ENCODE measurements at regions not wholly inside any gene's neighbourhood (a gene's known extent, or its start where the extent isn't known, plus 50 kb on each side); places are given as distances from the start of the nearest gene placed in this dataset.
A peak's percentile ranks its signal among the peaks of the same experiment; 100 is the strongest.

DNA sequence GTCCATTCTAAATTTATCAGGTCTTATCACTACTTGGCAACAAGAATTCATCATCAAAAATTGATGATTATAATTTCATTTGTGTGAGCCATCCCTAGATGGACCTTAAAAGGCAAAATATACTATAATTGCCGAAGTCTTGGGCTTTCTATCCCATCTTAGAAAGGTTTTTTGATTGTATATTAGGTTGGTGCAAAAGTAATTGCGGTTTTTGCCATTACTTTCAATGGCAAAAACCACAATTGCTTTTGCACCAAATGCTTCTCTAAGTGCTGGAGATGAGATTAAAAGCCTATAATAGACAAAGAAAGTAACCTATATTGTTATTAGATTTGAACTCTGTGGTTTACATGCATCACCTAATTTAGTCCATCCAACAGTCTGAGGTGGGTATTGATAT is 612.9 kb downstream of the ZNF385D start:
- DNase-seq: no peak

DNA sequence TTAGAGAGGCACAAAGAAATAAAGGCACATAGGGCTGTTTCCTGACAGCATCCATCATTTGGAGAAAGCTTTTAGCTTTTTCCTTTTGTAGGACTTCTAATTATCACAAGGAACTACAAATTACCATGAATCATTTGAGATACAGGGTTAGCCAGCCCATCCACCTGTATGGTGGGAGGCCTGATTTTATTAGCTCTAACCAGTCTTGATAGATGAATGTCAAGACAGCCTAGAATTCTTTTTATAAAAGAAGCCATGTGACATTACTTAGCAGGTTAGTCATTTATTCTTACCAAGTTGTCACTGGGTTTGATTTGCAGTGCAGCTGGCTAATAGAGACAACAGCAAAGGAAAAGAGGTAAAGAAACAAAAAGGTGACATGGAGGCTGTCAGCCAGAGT is 618.1 kb downstream of the ZNF385D start:
- DNase-seq: no peak

DNA sequence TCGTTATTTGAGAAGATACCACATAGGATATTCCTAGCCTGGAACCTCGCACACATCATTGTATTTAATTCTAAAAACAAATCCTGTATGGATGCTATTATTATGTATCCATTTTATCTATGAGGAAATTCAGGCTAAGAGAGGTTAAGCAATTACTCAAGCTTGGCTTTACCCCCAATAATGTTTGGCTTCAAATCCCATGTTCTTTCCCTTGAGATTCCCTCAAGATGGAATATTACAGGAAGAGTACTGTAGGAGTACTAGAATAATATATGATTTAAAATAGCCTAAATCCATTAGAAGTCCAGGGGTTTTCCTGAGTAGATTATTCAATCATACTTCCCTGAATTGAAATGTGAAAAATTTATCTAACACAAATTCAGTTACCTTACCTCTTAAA is 630.2 kb downstream of the ZNF385D start:
- no peak for DNase-seq

- no peak for DNase-seq
Measured at GRCh38 chr3:21117370-21117769, 633.6 kb downstream of the ZNF385D start.

DNA sequence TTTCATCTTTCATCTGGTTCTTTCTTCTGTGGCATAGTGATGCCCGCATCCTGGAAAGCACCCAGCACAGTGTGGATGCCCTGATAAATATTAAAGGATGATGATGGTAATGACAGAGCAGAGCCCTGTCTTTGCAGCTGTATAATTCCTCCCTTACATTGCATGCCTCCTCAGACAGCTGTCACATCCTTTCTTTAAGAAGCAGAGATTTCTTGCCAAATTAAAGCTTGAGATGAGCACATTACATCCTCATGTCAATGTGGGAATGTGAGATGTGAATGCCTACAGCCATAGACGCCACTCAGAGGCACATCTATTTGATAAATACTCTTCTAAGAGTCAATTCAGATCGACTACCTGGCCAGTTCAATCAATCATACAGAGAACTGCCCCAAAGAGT is 642.0 kb downstream of the ZNF385D start:
- DNase-seq: no peak

DNA sequence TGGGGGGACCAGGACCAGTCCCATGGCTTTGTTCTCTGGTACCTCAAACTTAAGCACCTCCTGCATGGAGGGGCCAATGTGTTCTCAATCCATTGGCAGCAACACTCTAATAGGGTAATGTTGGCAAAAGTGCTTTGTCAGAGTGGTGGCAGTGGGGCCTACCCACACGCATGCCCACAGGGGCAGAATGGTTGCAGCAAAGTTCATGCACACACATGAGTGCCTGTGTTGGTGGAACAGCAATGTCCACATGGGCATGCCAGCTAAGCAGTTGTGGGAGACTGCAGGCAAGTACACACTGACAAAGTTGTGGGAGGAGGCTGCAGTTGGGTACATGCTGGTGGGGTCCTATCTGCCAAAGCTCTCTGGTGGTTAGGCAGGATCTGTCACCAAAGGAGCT is 645.2 kb downstream of the ZNF385D start:
- no peak for DNase-seq

GRCh38 chr3:21100656-21101359 is 650.2 kb downstream of the ZNF385D start:
- DNase-seq: peak; percentile 23

- DNase-seq: no peak
Measured at GRCh38 chr3:21094686-21095085, 656.3 kb downstream of the ZNF385D start.

DNA sequence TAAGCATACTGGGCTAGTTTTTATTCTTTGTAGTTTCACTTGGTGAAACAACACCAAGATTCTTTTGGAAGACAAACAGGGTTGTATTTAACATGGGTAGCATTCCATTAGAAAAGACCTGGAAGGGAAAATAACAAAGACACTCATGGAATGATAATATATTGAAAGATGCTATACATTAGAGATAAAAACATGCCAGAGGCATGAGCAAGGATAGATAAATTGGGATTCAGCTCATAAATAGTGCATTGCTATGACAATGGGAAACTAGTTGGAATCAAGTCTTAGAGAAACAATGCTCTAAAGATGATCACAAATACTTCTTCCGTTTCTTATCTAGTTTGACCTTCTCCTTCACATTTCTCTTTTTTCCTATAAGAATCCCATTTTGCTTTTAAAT is 677.4 kb downstream of the ZNF385D start:
- DNase-seq: peak; percentile 18

- DNase-seq: peak; percentile 61
Measured at GRCh38 chr3:21067031-21067813, 683.8 kb downstream of the ZNF385D start.

- DNase-seq: peak; percentile 21
Measured at GRCh38 chr3:21062831-21063294, 688.1 kb downstream of the ZNF385D start.

DNA sequence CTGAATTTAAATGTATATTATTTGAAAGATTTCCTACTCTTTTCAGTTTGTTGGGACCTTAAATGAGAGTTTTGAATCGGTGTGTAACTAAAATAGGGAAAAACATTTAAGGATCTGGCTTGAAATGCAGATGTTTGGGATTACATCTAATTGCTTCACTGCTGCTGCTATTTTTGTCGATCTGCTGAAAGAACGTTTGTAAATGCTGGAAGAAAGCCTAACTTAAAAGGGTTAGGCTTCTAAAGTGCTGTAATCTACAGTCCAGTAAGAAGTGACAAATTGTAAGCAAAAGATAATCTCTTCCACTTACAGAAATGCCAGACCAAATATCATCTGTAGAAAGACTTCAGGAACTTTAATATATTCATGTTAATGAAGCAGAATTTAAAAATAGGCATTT is 691.6 kb downstream of the ZNF385D start:
- peak; percentile 12 for DNase-seq

- DNase-seq: no peak
Measured at GRCh38 chr3:21056293-21056692, 694.7 kb downstream of the ZNF385D start.

GRCh38 chr3:21055015-21055414 is 696.0 kb downstream of the ZNF385D start:
- DNase-seq: peak; percentile 8

DNA sequence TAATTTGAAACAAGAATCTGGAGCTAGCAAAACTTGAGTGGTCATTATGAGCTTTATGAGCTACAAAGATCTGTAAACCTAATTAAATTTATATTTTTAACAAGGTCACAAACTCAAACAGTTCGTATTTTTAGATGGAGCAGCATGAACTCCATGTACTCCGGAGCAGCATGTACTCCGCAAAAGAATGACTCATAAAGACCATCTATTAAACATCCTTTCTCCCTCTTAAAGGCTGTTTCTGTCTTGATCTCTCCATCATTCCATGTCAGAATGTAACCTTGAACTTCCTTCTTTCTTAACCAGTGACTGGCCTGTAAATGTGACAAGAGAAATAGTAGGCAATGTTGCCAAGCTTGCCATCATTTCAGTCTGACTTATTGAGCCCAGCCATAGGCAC is 696.9 kb downstream of the ZNF385D start:
- no peak for DNase-seq

- no peak for DNase-seq
Measured at GRCh38 chr3:21049334-21050062, 701.5 kb downstream of the ZNF385D start.

GRCh38 chr3:21043139-21043538 is 707.9 kb downstream of the ZNF385D start:
- DNase-seq: no peak

GRCh38 chr3:21042184-21042583 is 708.8 kb downstream of the ZNF385D start:
- DNase-seq: no peak

DNA sequence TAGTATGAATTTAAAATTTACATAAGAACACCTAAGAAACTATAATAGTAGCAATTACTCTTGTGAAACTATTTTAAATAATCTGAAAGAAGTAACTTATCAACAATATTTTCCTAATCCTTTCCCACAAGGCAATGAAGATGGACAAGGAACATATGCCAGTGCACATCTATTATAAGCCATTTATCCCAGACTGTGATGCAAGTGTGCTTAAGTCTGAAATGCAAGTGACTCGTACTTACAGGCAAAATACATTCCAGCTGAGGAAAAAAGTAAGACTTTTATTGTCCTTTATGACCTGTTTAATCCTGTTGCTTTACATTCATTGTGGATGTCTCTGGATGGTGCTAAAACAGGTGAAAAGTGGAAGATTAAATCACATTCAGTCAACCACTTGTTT is 709.4 kb downstream of the ZNF385D start:
- peak; percentile 41 for DNase-seq

GRCh38 chr3:21036888-21037287 is 714.1 kb downstream of the ZNF385D start:
- DNase-seq: no peak

- no peak for DNase-seq
Measured at GRCh38 chr3:21028412-21028811, 722.6 kb downstream of the ZNF385D start.

- no peak for DNase-seq
Measured at GRCh38 chr3:21024563-21024962, 726.4 kb downstream of the ZNF385D start.

DNA sequence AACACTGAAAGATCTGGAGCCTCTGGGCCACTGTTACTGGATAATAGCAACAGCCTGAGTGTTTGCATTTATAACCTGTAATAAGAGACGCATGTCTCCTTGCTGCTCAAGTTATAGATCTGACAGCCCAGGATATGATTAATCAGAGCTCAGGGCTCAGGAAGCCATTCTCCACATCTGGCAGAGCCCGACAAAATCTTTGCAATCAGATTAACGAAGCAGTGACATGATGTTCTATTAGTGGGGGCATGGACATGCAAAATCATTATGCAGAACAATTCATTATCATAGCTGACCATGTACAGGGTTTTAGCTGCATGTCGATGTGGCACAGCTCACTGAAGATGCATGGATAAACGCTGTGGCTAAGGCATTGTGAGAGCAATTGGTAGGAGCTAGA is 730.3 kb downstream of the ZNF385D start:
- peak; percentile 14 for DNase-seq
